ENCODE measurements at regions not wholly inside any gene's neighbourhood (a gene's known extent, or its start where the extent isn't known, plus 50 kb on each side); places are given as distances from the start of the nearest gene placed in this dataset.

DNA sequence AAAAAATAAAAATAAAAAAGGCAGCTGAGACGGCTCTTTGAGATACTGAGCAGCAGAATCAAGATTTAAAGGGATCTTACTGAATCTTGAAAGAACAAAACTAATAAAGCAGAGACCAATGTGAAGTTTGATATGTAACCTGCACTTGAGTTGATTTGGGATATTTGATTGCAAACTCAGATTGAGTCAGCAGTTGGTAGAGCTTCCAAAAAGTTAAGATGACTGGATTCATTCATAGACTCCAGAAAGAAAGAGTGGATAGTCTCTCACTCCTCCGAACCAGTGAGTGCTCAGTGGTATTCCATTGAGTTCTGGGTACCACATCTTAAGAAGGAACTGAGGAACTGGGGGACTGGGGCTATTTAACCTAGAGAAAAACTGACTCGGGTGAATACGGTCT lies 52.7 kb upstream of the TESK1 start:
- peaks cover 0 to 7% of the 10 kb centered on the region in 2 experiments for H3K4me1 ChIP-seq (ENCODE audit: control insufficient read depth in 1 of 2, insufficient read depth in 1 of 2, low read depth in 1 of 2, low read length in 1 of 2)
- no peaks in the 10 kb centered on the region for H3K36me3 ChIP-seq
- H3K27me3 ChIP-seq, result no peaks in the 10 kb centered on the region
- H3K9me3 ChIP-seq, result no peaks in the 10 kb centered on the region
- H3K4me3 ChIP-seq (ENCODE audit: low read depth in 1 of 2, low read length in 1 of 2), result no peak overlapping the region
- TF ChIP-seq, protein P1, sequence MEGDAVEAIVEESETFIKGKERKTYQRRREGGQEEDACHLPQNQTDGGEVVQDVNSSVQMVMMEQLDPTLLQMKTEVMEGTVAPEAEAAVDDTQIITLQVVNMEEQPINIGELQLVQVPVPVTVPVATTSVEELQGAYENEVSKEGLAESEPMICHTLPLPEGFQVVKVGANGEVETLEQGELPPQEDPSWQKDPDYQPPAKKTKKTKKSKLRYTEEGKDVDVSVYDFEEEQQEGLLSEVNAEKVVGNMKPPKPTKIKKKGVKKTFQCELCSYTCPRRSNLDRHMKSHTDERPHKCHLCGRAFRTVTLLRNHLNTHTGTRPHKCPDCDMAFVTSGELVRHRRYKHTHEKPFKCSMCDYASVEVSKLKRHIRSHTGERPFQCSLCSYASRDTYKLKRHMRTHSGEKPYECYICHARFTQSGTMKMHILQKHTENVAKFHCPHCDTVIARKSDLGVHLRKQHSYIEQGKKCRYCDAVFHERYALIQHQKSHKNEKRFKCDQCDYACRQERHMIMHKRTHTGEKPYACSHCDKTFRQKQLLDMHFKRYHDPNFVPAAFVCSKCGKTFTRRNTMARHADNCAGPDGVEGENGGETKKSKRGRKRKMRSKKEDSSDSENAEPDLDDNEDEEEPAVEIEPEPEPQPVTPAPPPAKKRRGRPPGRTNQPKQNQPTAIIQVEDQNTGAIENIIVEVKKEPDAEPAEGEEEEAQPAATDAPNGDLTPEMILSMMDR (IDR thresholded peaks at IDR 0.05), result no peak
- H3K27ac ChIP-seq, result no peak overlapping the region

- TF ChIP-seq, protein P1 (IDR thresholded peaks at IDR 0.05), result no peak
- H3K9me3 ChIP-seq, result no peaks in the 10 kb centered on the region
- H3K4me1 ChIP-seq (ENCODE audit: control insufficient read depth in 1 of 2, insufficient read depth in 1 of 2, low read depth in 1 of 2, low read length in 1 of 2), result peaks cover 0 to 7% of the 10 kb centered on the region in 2 experiments
- H3K27me3 ChIP-seq, result no peaks in the 10 kb centered on the region
- no peaks in the 10 kb centered on the region for H3K36me3 ChIP-seq
- no peak overlapping the region for H3K27ac ChIP-seq
- H3K4me3 ChIP-seq (ENCODE audit: low read depth in 1 of 2, low read length in 1 of 2), result no peak overlapping the region
Measured at GRCh38 chr9:35552837-35553236, 52.2 kb upstream of the TESK1 start.

DNA sequence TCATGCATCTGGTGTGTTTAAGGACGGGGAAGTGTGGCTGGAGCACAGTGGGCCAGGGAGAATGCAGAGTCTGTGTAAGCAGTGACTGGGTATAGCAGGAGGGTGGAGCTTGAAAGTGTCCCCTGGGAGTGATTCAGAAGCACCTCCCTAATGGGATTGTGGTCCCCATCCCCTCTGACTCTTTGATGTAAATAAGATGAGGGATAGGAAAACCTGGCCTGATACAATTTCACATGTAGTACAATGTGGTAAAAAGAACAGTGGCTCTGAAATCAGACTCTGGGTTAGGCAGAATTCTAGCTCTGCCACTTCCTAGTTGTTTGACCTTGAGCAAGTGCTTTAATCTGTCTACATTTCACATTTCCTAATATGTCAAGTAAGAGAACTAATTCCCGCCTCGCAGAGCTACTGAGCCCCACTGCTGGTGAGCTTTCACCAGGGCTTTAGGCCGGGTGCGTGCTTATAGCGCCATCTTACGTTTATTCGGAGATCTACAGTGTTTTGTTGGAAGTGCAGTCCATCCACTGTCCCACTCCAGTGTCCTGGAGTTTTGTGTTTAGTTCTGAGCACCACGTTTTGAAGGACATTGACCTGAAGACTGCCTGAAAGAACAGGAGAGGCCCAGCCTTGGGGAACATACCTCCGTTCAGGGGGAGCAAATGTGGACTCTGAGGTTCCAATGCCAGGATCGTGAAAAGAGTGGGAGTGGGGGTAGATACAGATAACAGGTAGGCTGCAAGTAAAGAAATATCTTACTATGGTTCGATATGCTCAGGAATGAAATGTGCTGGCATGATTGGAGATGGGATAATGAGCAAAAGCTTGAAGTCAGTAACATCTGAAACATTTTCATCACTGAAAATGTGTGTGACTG lies 51.2 kb upstream of the TESK1 start:
- no peak overlapping the region for H3K4me3 ChIP-seq (ENCODE audit: low read depth in 1 of 2, low read length in 1 of 2)
- peaks cover 0 to 7% of the 10 kb centered on the region in 2 experiments for H3K4me1 ChIP-seq (ENCODE audit: control insufficient read depth in 1 of 2, insufficient read depth in 1 of 2, low read depth in 1 of 2, low read length in 1 of 2)
- H3K27me3 ChIP-seq, result no peaks in the 10 kb centered on the region
- no peaks in the 10 kb centered on the region for H3K9me3 ChIP-seq
- TF ChIP-seq, protein P1 (IDR thresholded peaks at IDR 0.05), result peak; percentile 47
- H3K36me3 ChIP-seq, result no peaks in the 10 kb centered on the region
- no peak overlapping the region for H3K27ac ChIP-seq

GRCh38 chr9:35555246-35555701 lies 49.8 kb upstream of the TESK1 start:
- H3K36me3 ChIP-seq, result no peaks in the 10 kb centered on the region
- H3K4me3 ChIP-seq (ENCODE audit: low read depth in 1 of 2, low read length in 1 of 2), result no peak overlapping the region
- H3K27ac ChIP-seq, result no peak overlapping the region
- TF ChIP-seq, protein P1 (IDR thresholded peaks at IDR 0.05), result no peak
- no peaks in the 10 kb centered on the region for H3K27me3 ChIP-seq
- H3K4me1 ChIP-seq (ENCODE audit: control insufficient read depth in 1 of 2, insufficient read depth in 1 of 2, low read depth in 1 of 2, low read length in 1 of 2), result peaks cover 0 to 7% of the 10 kb centered on the region in 2 experiments
- H3K9me3 ChIP-seq, result no peaks in the 10 kb centered on the region

Measured in neutrophil (primary cell).